Progenitor cell of endocrine pancreas (in vitro differentiated cells): ENCODE measurements at regions not wholly inside any gene's neighbourhood (a gene's known extent, or its start where the extent isn't known, plus 50 kb on each side); places are given as distances from the start of the nearest gene placed in this dataset.

Experiments
- DNase-seq: peaks from one replicate; pipeline ENCODE4 v3.0.0; 2021; ENCODE audit warnings: low spot score; ENCODE audit not compliant: unreplicated experiment
- H3K27ac Mint-ChIP-seq: 2 replicates; pipeline ENCODE4 v1.8.0; 2021; ENCODE audit warnings: mild to moderate bottlenecking, moderate library complexity, mixed read lengths
- H3K27me3 Mint-ChIP-seq: 2 replicates; pipeline ENCODE4 v1.8.0; 2021; ENCODE audit warnings: mixed read lengths
- H3K36me3 Mint-ChIP-seq: 2 replicates; pipeline ENCODE4 v1.8.0; 2022; ENCODE audit warnings: mixed read lengths; ENCODE audit not compliant: insufficient read depth
- H3K4me1 Mint-ChIP-seq: 2 replicates; pipeline ENCODE4 v1.8.0; 2021; ENCODE audit warnings: low read depth, mixed read lengths
- H3K4me3 Mint-ChIP-seq: 2 replicates; pipeline ENCODE4 v1.8.0; 2021; ENCODE audit warnings: low read depth, mild to moderate bottlenecking, moderate library complexity, mixed read lengths
- H3K9me3 Mint-ChIP-seq: 2 replicates; pipeline ENCODE4 v1.8.0; 2021; ENCODE audit warnings: low read depth, mixed read lengths
- TF ChIP-seq, protein P1 (sequence below): fragments of 200-600 bp; sonication (generic); IDR thresholded peaks from one replicate; pipeline ENCODE4 v1.5.0; 2021; ENCODE audit warnings: antibody characterized with exemption, mild to moderate bottlenecking; ENCODE audit not compliant: unreplicated experiment

- no peaks in the 10 kb centered on the region for H3K36me3 Mint-ChIP-seq
- no peaks in the 10 kb centered on the region for H3K4me1 Mint-ChIP-seq
- H3K27me3 Mint-ChIP-seq: no peaks in the 10 kb centered on the region
- no peak overlapping the region for H3K27ac Mint-ChIP-seq
- peaks cover 2% of the 10 kb centered on the region for H3K9me3 Mint-ChIP-seq
- no peak overlapping the region for H3K4me3 Mint-ChIP-seq
- TF ChIP-seq, protein P1, sequence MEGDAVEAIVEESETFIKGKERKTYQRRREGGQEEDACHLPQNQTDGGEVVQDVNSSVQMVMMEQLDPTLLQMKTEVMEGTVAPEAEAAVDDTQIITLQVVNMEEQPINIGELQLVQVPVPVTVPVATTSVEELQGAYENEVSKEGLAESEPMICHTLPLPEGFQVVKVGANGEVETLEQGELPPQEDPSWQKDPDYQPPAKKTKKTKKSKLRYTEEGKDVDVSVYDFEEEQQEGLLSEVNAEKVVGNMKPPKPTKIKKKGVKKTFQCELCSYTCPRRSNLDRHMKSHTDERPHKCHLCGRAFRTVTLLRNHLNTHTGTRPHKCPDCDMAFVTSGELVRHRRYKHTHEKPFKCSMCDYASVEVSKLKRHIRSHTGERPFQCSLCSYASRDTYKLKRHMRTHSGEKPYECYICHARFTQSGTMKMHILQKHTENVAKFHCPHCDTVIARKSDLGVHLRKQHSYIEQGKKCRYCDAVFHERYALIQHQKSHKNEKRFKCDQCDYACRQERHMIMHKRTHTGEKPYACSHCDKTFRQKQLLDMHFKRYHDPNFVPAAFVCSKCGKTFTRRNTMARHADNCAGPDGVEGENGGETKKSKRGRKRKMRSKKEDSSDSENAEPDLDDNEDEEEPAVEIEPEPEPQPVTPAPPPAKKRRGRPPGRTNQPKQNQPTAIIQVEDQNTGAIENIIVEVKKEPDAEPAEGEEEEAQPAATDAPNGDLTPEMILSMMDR: no peak
- DNase-seq: no peak
Measured at GRCh38 chr4:145351162-145351561, 130.5 kb upstream of the SMAD1 start.

- H3K27ac Mint-ChIP-seq: no peak overlapping the region
- no peaks in the 10 kb centered on the region for H3K4me1 Mint-ChIP-seq
- H3K36me3 Mint-ChIP-seq: no peaks in the 10 kb centered on the region
- peaks cover 2% of the 10 kb centered on the region for H3K9me3 Mint-ChIP-seq
- no peaks in the 10 kb centered on the region for H3K27me3 Mint-ChIP-seq
- no peak for DNase-seq
- no peak overlapping the region for H3K4me3 Mint-ChIP-seq
- TF ChIP-seq, protein P1: no peak
Measured at GRCh38 chr4:145348291-145348690, 133.4 kb upstream of the SMAD1 start.

- Mint-ChIP-seq H3K27ac (no peak overlapping the region), H3K4me3 (no peak overlapping the region), H3K27me3 (no peaks in the 10 kb centered on the region), H3K9me3 (peaks cover 2% of the 10 kb centered on the region), H3K36me3 (no peaks in the 10 kb centered on the region), H3K4me1 (no peaks in the 10 kb centered on the region)
- TF ChIP-seq, protein P1: no peak
- no peak for DNase-seq
Measured at GRCh38 chr4:145347684-145348083, 134.0 kb upstream of the SMAD1 start.

- no peaks in the 10 kb centered on the region for H3K27me3 Mint-ChIP-seq
- H3K4me1 Mint-ChIP-seq: no peaks in the 10 kb centered on the region
- H3K36me3 Mint-ChIP-seq: no peaks in the 10 kb centered on the region
- H3K9me3 Mint-ChIP-seq: peaks cover 2% of the 10 kb centered on the region
- no peak overlapping the region for H3K27ac Mint-ChIP-seq
- no peak overlapping the region for H3K4me3 Mint-ChIP-seq
- TF ChIP-seq, protein P1: no peak
- no peak for DNase-seq
Measured at GRCh38 chr4:145346081-145346480, 135.6 kb upstream of the SMAD1 start.

DNA sequence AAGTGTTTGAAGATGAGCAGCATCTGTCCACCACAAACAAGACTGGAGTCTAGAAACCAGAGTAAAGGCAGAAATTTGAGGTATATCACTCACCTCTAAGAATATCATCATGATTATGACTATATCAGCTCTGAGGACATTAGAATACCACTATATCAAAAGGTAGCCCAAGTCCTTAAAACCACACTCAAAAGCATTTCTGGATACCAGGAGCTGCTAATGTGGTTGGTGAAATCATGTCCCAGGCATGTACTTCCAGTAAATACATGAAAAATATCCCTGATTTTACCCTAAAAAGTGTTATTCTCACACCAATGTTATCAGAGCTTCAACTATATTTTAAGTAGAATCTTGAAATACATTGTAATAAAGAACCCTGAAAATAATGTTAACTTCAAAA, 136.3 kb upstream of the SMAD1 start:
- no peaks in the 10 kb centered on the region for H3K4me1 Mint-ChIP-seq
- no peak overlapping the region for H3K27ac Mint-ChIP-seq
- TF ChIP-seq, protein P1: no peak
- DNase-seq: no peak
- H3K27me3 Mint-ChIP-seq: no peaks in the 10 kb centered on the region
- H3K36me3 Mint-ChIP-seq: no peaks in the 10 kb centered on the region
- peaks cover 2% of the 10 kb centered on the region for H3K9me3 Mint-ChIP-seq
- H3K4me3 Mint-ChIP-seq: no peak overlapping the region
